K562 (cell line): ENCODE measurements at regions not wholly inside any gene's neighbourhood (a gene's known extent, or its start where the extent isn't known, plus 50 kb on each side); places are given as distances from the start of the nearest gene placed in this dataset.

Experiments
- ATAC-seq: fragments of 200-7000 bp; cut with Tn5 transposase; 3 replicates; pipeline ENCODE4 v1.9.1; 2020; ENCODE audit warnings: moderate library complexity
- BruUV-seq: library from RNA; stranded (reverse); fragments of 400-500 nt; replicated peaks from 2 replicates; lab custom pipeline; 2021; lab: Mats Ljungman, UMichigan
- CTCF ChIA-PET: fragments of 300-600 bp; formaldehyde crosslinking; extraction: SDS; loops from one replicate; lab custom pipeline; 2021; ENCODE audit warnings: low intra/inter-chr PET ratio; lab: Yijun Ruan, JAX
- POLR2A ChIA-PET: fragments of 300-600, 350-650 bp; sonication (Branson Sonifier 250); formaldehyde crosslinking; extraction: SDS; loops from one replicate; lab custom pipeline; 2021; ENCODE audit warnings: antibody characterized with exemption, inconsistent platforms; lab: Yijun Ruan, JAX
- DNase-seq, 4 experiments: peaks; one replicate each; pipeline versions ENCODE4 v3.0.0 to v3.0.0-alpha.2; 2011 to 2018; ENCODE audit warnings: low spot score in 3 of 4, mixed read lengths in 3 of 4; ENCODE audit errors: extremely low read depth in 1 of 4
- FAIRE-seq: peaks from 2 replicates; lab custom pipeline; 2011; peaks lifted over from hg19 to GRCh38; lab: Jason Lieb, UNC
- H2AFZ ChIP-seq: 2 replicates; pipeline ENCODE4 v1.6.0; 2011; ENCODE audit warnings: low read depth, low read length, control low read depth, inconsistent platforms
- H3K27ac ChIP-seq: fragments of 200-600 bp; 3 replicates; pipeline ENCODE4 v1.8.0; 2011; ENCODE audit warnings: low read depth, mild to moderate bottlenecking, control low read depth, inconsistent platforms, low read length, moderate library complexity, mixed read lengths; ENCODE audit errors: extremely low read depth
- H3K27me3 ChIP-seq, 2 experiments: fragments of 300-600 bp in 1 of 2; 2 replicates in 1 of 2; 3 replicates in 1 of 2; pipeline versions ENCODE4 v1.6.0 to v1.8.0; 2011; ENCODE audit warnings: inconsistent platforms in 2 of 2, low read length in 2 of 2, mild to moderate bottlenecking in 1 of 2, mixed read lengths in 1 of 2, moderate library complexity in 1 of 2; ENCODE audit not compliant: control insufficient read depth in 2 of 2, insufficient read depth in 2 of 2
- H3K36me3 ChIP-seq: fragments of 300-600 bp; 3 replicates; pipeline ENCODE4 v1.8.0; 2011; ENCODE audit warnings: mild to moderate bottlenecking, low read length, inconsistent platforms; ENCODE audit not compliant: control insufficient read depth, insufficient read depth
- H3K4me1 ChIP-seq, 2 experiments: fragments of 200-600 bp in 1 of 2; replicated peaks in 1 of 2; 2 replicates in 1 of 2; 3 replicates in 1 of 2; pipeline versions ENCODE4 v1.5.1 to v1.8.0; 2011; ENCODE audit warnings: inconsistent platforms in 2 of 2, low read length in 2 of 2, mild to moderate bottlenecking in 1 of 2, mixed read lengths in 1 of 2, moderate library complexity in 1 of 2; ENCODE audit not compliant: control insufficient read depth in 2 of 2, insufficient read depth in 2 of 2
- H3K4me2 ChIP-seq: 2 replicates; pipeline ENCODE4 v1.6.1; 2011; ENCODE audit warnings: low read length, control low read depth, inconsistent platforms, mixed read lengths; ENCODE audit not compliant: insufficient read depth
- H3K4me3 ChIP-seq: fragments of 200-600 bp; sonication (generic), shearing (Covaris generic); 2 replicates; pipeline ENCODE4 v1.5.1; 2016; ENCODE audit warnings: control low read depth, inconsistent platforms
- H3K79me2 ChIP-seq: fragments of 200-600 bp; 3 replicates; pipeline ENCODE4 v1.8.0; 2011; ENCODE audit warnings: low read length, inconsistent platforms; ENCODE audit not compliant: control insufficient read depth, insufficient read depth
- H3K9ac ChIP-seq, 2 experiments: 2 replicates each; pipeline versions ENCODE4 v1.6.0 to v1.6.1; 2011; ENCODE audit warnings: low read depth in 2 of 2, low read length in 2 of 2, control low read depth in 1 of 2, inconsistent platforms in 1 of 2, mild to moderate bottlenecking in 1 of 2, mixed read lengths in 1 of 2; ENCODE audit not compliant: insufficient read depth in 1 of 2
- H3K9me1 ChIP-seq: one replicate; pipeline ENCODE4 v1.6.0; 2011; ENCODE audit warnings: inconsistent platforms, mild to moderate bottlenecking, low read length, moderate library complexity; ENCODE audit not compliant: control insufficient read depth, insufficient read depth
- H3K9me3 ChIP-seq: replicated peaks from 2 replicates; pipeline ENCODE4 v1.5.1; 2011; ENCODE audit warnings: low read depth, low read length, inconsistent platforms; ENCODE audit not compliant: control insufficient read depth, insufficient read depth
- H4K20me1 ChIP-seq: replicated peaks from 2 replicates; pipeline ENCODE4 v1.6.1; 2011; ENCODE audit warnings: low read length, inconsistent platforms, mixed read lengths; ENCODE audit not compliant: control insufficient read depth, insufficient read depth
- BMI1 ChIP-seq: fragments of 150-350 bp; IDR thresholded peaks from 2 replicates; pipeline ENCODE4 v1.6.1; 2014; ENCODE audit warnings: low read length
- NKRF ChIP-seq: fragments of 450-650 bp; IDR thresholded peaks from 2 replicates; pipeline ENCODE4 v1.6.1; 2016; ENCODE audit warnings: borderline replicate concordance
- POU5F1 ChIP-seq: fragments of 150-350 bp; IDR thresholded peaks from 2 replicates; pipeline ENCODE4 v1.6.1; 2014; ENCODE audit warnings: borderline replicate concordance, low read length, low read depth, mild to moderate bottlenecking; ENCODE audit not compliant: partially characterized antibody
- RAD21 ChIP-seq, 2 experiments: fragments of 250-450 bp in 1 of 2; fragments of 450-650 bp in 1 of 2; sonication (Bioruptor Pico) in 1 of 2; formaldehyde crosslinking in 1 of 2; IDR thresholded peaks in 1 of 2; conservative IDR thresholded peaks in 1 of 2; 2 replicates each; pipeline versions ENCODE4 v1.4.0 to v1.8.0; 2020 to 2022; ENCODE audit warnings: mild to moderate bottlenecking in 2 of 2, moderate library complexity in 1 of 2
- SMC3 ChIP-seq: conservative IDR thresholded peaks from 2 replicates; pipeline ENCODE4 v1.6.1; 2011; ENCODE audit warnings: low read depth, low read length, improper control_type of control experiment; ENCODE audit not compliant: insufficient read depth
- TAF7 ChIP-seq: fragments of 450-650 bp; IDR thresholded peaks from 2 replicates; pipeline ENCODE4 v1.6.1; 2016; ENCODE audit warnings: missing genetic modification characterization, missing compliant biosample characterization
- TCF15 ChIP-seq: fragments of 250-450 bp; sonication (Bioruptor Pico); IDR thresholded peaks from 2 replicates; pipeline ENCODE4 v1.8.0; 2022; ENCODE audit warnings: moderate library complexity, mild to moderate bottlenecking, inconsistent platforms
- ZBTB34 ChIP-seq: fragments of 250-450 bp; sonication (Bioruptor Pico); IDR thresholded peaks from 2 replicates; pipeline ENCODE4 v1.8.0; 2021; ENCODE audit warnings: mild to moderate bottlenecking, moderate library complexity
- ZBTB43 ChIP-seq: sonication (generic); formaldehyde crosslinking; IDR thresholded peaks from 2 replicates; pipeline ENCODE4 v1.8.0; 2023; ENCODE audit warnings: mild to moderate bottlenecking, missing genetic modification reagents
- WGBS: fragments of 100-300 bp; shearing (Covaris generic); methylation state at CpG from one replicate; pipeline ENCODE4 v1.1.6; 2016; ENCODE audit warnings: low coverage, mixed read lengths; ENCODE audit not compliant: insufficient coverage; ENCODE audit errors: missing lambda C conversion rate; 5-methylcytosine and 5-hydroxymethylcytosine counted together
- in situ Hi-C: fragments of 300-500 bp; cut with MboI; formaldehyde crosslinking; loops from 4 replicates; pipeline ENCODE4 v1.15.0; 2018; ENCODE audit warnings: inconsistent platforms, mixed read lengths
- intact Hi-C: fragments of 100-400 bp; cut with micrococcal nuclease; formaldehyde crosslinking; loops from 2 replicates; pipeline ENCODE4 v1.14.2; 2022

- Histone ChIP-seq H3K4me2 (no peak overlapping the region), H3K9me1 (no peaks in the 10 kb centered on the region), H3K27ac (no peak overlapping the region), H3K79me2 (no peaks in the 10 kb centered on the region), H4K20me1 (no peaks in the 10 kb centered on the region), H3K36me3 (no peaks in the 10 kb centered on the region), H3K4me3 (no peak overlapping the region), H3K9ac (no peak overlapping the region), H3K4me1 (no peaks in the 10 kb centered on the region), H2AFZ (no peak overlapping the region), H3K9me3 (no peaks in the 10 kb centered on the region), H3K27me3 (no peaks in the 10 kb centered on the region)
- in situ Hi-C loops: no loop called here
- CTCF ChIA-PET: interaction anchor here (0.6 to 0.8 kb wide), 4 partner anchors 107 to 1333 kb away, joined by 3 to 9 read pairs (median 3); no protein-coding TSS in a partner anchor
- FAIRE-seq: peak; percentile 98
- WGBS: 28% methylated on average over 20 of the region's 20 CpGs
- no TSS peak for BruUV-seq
- DNase-seq: peak; percentile 71 to 85 (median 72)
- POLR2A ChIA-PET: no interaction called here
- ATAC-seq: peak; percentile 100
- intact Hi-C loops: loop anchor here (1.0 to 5.0 kb wide), 3 partner anchors 107 to 702 kb away; no protein-coding TSS in a partner anchor
- TF ChIP-seq NKRF: no peak
- TF ChIP-seq RAD21 (CRISPR knock-in tag; conservative IDR thresholded peaks at IDR 0.05 in 1 of 2, IDR thresholded peaks at IDR 0.05 in 1 of 2): peak; percentile 51 to 75
- TF ChIP-seq TAF7 (tag): no peak
- TF ChIP-seq ZBTB34 (CRISPR knock-in tag): no peak
- TF ChIP-seq POU5F1: no peak
- TF ChIP-seq TCF15 (CRISPR knock-in tag): no peak
- TF ChIP-seq BMI1: no peak
- no peak for TF ChIP-seq ZBTB43 (CRISPR knock-in tag)
- peak; percentile 53 for TF ChIP-seq SMC3
Measured at GRCh38 chr1:209354111-209354839, 229.2 kb upstream of the CAMK1G start.
